Activated effector memory CD4-positive, alpha-beta T cell treated with anti-CD3 and anti-CD28 coated beads, Interleukin-2, amount 50 U/mL, for 16 hours (primary cell): ENCODE measurements at regions not wholly inside any gene's neighbourhood (a gene's known extent, or its start where the extent isn't known, plus 50 kb on each side); places are given as distances from the start of the nearest gene placed in this dataset.

ENCODE experiments used
- DNase-seq: peaks from one replicate; pipeline ENCODE4 v3.0.0-alpha.2; 2020

DNA sequence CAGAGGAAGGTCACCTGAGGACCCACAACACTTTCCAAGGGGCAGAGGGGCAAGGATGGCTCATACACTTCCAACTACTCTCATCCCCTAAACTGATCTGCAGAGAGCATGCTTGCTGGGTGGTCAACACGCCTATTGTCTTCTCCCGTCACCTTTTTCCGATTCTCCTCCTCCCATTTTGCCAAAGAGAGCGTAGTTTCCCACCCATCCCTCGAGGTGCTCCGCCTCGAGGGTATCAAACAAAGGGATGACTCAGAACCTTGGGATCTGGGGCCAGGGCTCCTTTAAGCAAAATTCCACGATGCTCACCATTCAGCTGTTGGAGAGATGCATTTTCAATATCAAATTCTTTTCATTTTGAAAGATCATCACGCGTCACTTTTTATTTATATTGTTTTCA lies 507.5 kb upstream of the SULF2 start:
- DNase-seq, result no peak

- DNase-seq, result no peak
These were observed 506.6 kb upstream of the SULF2 start for GRCh38 chr20:48291896-48292295.

DNA sequence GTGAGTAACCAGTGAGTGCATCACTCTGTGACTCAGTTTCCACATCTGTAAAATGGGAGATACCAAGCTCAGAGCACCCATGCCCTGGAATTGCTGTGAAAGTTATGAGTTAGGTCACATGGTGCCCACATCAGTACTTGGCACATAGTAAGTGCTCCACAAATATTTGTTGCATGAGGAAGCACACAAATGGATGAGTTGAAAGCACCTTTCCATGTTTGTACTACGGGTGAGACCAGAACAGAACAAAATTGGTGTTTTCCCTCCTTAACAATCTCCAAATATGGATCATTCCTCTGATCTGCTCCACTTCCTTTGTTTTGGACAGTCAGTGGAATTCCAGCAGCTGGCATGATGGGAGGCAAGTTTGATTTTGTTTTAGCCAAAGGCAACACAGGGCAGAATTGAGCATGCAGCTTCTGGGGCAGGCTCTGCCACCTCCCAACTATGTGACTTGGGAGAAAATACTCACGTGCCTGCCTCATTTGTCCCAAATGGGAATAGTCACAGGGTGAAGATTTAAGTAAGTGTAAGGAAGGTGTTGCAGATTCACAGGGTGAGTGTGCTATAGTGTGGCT lies 503.7 kb upstream of the SULF2 start:
- no peak for DNase-seq

GRCh38 chr20:48287552-48288170 lies 502.4 kb upstream of the SULF2 start:
- DNase-seq, result no peak

DNA sequence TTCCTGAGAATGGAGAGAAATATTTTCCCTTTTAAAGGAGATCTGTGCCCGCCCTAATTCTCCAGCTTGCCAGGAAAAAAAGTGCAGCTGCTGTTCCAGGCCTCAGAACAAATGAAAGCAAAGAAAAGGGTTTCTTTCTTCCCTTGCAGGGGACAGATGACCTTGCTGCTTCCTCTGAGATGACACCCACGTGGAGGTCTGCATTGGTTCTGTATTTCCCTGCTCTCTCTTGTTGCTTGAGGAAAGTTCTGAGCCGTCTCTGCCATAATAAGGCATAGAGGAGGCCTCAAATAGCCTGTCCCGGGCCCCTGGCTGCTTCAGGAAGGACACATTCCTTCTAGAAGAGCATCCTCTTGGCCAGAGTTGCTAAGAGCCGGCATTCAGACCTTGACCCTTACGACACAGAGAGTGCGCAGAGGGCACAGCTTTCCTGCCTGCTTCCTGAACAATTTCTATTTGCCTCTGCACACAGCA lies 501.8 kb upstream of the SULF2 start:
- no peak for DNase-seq

DNA sequence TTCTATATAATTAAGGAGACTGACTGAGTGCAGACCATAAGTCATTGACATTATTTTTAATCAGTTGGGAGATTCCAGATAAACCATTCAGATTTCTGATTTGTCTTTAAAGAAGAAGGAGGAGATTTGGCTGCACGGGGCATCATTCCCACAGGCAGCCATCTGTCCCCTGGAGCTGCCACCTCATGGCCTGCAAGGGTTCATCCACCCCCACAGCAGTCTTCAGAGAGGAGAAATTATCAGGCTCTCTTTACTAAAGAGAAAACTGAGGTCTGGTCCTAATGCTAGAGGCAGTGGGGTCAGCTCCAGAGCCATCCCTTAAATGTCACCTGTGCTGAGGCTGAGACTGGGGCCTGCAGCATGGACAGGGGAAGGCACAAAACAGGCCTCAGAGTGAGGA lies 501.3 kb upstream of the SULF2 start:
- DNase-seq, result no peak

DNA sequence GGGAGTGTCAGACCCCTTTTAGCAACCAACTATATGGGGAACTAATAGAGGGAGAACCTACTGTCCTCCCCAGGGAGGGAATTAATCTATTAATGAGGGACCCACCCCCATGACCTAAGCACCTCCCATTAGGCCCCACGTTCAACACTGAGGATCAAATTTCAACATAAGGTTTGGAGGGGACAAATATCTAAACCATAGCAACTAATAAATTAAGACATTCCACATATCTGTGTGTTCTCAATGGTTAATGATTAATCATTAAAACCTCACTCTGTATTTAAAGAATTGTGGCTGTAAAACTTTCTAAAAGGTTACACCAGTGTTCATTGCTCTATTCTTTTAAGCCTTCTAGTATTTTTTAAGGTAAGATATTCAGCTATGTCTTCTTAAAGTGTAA lies 500.4 kb upstream of the SULF2 start:
- no peak for DNase-seq

DNA sequence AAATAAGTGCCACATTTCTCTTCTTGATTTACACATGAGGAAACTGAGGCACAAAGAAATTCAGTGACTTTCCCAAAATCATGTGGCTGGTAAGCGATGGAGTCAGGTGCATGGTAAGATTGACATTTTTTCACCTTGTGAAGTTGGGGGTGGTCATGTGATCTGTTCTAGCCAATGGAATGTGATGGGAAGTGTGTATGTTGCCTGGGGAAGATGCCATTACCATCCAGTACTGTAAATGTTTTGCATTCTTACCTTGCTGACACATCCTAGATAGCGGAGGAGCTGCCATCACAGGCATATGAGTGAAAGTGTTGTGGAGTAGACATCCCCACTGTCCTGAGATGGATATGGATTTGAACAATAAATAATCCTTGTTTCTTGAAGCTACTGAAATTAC lies 499.6 kb upstream of the SULF2 start:
- DNase-seq, result no peak

- DNase-seq, result no peak
These were observed 499.0 kb upstream of the SULF2 start for GRCh38 chr20:48284315-48284714.

DNA sequence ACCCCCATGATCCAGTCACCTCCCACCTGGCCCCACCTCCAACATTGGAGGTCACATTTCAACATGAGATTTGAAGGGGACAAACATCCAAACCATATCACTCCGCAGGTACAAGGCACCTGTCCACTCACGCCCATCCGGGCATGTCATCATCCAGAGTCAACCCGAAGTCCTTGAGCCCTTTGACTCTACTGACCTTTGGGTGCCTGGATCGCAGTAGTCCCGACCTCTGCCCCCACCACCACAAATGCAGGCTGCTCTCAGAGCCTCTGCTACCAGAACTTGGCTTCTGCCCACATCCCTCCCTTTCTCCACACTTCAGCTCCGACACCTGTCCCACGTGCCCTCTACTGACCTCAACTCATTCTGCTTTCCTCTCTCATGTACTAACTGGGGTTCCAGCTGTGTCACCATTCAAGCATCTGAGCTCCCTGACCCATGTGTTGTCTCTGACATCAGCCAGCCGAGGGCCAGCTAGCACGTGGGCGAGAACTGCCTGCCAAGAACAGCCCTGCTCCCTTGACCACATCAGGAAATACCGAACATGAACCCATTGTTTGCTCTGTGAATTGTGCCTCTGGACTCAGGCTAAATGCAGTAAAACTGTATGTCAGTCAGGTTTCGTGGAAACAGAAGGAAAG lies 498.3 kb upstream of the SULF2 start:
- DNase-seq, result no peak

DNA sequence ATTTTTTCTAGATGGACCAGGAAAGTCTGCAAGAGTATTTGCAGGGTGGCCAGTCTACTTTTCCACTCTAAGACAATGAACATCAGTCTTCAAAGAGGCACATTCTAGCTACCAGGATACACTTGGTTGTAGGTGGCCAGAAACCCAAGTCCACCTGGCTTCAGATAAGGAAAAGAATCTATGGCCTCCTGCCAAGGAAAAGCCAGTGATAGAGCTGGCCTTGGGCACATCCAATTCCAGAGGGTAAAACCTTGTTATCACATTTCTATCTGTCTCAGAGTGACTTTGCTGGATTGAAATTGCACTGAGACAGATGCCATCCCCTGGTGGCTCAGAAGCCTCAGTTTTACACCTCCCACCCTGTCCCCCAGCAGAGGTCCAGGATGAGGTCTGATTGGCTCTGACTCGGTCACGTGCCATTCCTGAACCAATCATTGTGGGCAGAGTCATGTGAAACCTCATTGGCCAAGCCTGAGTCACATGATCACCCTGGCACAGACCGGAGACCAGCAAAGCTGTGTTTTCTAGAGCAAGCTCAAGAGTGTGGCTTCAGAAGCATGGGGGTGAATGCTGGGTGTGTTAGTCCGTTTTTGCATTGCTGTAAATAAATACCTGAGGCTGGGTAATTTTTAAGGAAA lies 497.4 kb upstream of the SULF2 start:
- no peak for DNase-seq

DNA sequence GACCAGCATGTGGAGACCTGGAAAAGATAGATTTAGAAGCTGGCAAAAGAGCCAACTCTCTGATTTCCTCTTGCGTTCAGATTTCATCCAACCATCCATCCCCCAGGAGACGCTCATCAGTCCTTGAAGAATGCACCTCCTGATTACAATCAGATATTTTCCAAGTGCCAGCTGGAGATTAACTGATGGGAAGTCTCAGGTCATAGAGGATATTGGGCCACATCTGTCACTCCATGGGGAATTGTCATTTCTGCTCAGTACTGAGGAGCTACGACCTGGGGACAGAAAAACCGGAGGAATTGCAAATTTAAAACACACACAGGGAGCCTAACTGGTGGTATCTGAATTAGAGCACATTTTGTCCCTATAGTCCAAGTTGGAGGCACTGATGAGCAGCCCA lies 496.2 kb upstream of the SULF2 start:
- no peak for DNase-seq

DNA sequence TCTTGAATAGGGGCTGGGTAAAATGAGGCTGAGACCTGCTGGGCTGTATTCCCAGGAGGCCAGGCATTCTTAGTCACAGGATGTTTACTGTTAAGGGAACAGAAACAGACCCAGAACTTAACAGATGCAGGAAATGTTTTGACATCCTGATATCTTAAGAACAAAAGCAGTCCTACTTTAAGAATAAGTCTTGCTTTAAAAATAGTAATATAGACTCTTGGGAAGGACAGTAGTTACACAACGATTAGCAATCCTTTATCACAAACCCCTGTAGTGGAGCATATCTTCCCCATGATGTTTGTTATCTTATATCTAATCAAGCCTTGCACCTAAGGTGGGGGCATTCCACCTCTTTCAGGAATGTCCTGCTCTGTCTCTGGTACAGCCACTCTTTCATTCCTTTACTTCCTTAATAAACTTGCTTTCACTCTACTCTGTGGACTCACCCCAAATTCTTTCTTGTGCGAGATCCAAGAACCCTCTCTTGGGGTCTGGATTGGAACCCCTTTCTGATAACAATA lies 493.7 kb upstream of the SULF2 start:
- no peak for DNase-seq

DNA sequence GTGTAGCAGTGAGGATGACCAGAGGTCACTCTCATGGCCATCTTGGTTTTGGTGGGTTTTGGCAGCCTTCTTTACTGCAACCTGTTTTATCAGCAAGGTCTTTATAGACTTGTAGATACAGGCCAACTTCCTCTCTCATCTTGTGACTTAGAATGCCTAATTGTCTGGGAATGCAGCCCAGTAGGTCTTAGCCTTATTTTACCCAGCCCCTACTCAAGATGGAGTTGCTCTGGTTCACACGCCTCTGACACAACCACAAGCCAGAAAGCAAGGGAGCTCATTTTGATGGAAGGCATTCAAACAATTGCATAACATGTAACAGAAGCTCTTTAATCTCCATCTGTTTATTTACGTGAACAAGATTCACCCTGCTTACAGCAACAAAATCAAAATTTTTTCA lies 492.0 kb upstream of the SULF2 start:
- DNase-seq, result no peak

- DNase-seq, result no peak
These were observed 490.7 kb upstream of the SULF2 start for GRCh38 chr20:48276021-48276342.

DNA sequence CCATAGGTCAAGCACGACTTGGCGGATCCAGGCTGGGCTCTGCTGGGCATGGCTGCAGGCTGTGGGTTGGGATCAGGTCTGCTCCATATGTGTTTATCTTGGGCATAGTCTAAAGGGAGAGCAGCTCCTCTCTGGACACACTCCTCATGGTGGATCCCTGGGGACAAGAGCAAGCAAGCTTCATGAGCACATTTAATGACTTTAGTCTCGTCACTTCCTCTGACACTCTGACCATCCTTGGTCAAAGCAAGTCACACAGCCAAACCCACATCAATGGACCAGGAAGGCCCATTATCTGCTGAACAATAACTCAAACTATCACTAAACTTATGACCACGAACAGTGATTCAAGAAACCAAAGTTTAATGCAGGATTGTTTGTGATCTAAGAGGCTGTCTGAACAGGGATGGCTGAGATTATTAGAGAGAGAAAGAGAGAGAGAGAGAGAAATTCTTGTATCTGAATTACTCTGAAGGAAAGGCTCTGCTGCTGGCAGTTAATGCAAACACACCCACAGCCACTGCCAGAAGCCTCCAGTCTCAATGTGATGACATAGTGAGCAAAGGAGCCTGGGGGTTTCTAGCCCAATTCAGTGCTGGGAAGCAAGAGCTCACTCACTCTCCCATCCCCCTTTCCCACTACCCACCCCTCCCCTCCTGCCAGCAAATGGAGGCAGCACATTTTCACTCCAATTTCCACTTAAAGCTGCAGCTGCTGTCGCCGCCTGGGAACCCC lies 490.2 kb upstream of the SULF2 start:
- DNase-seq, result no peak

- no peak for DNase-seq
These were observed 488.6 kb upstream of the SULF2 start for GRCh38 chr20:48273843-48274242.

- DNase-seq, result no peak
These were observed 485.6 kb upstream of the SULF2 start for GRCh38 chr20:48270885-48271284.

DNA sequence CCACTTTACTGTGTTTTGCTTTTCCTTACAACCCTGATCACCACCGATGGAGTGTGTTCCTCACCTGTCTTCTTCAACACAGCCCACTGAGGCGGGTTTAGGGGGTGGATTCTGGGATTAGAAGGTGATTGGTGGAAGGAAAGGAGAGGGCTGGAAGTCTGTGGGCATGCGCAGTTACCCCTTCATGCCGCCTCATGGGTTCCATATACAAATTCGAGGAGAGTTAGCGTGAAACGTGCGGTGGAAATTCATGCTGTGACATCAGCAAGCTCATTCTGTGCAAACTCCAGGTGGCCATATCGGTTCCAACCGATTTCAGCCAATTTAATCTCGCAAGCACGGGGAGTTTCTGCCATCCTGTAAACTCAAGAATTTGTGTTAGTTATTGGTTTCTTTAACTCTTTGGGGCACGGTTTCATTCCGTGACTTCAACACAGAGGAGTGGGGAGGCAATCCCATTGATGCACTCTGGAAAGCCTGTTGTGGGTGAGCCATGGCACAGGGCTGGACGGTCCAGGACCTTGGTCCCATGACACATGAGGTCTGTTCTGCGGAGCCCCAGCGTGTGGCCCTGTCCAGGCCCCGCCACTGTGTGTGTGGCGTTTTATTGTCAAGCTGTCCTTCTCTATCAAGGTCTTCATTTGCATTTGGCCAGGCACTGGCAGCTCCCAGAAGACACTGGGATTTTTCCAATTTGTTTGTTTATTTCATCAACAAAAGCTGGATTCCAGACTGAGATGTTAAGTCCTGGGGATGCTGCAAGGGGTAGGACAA lies 482.8 kb upstream of the SULF2 start:
- no peak for DNase-seq

DNA sequence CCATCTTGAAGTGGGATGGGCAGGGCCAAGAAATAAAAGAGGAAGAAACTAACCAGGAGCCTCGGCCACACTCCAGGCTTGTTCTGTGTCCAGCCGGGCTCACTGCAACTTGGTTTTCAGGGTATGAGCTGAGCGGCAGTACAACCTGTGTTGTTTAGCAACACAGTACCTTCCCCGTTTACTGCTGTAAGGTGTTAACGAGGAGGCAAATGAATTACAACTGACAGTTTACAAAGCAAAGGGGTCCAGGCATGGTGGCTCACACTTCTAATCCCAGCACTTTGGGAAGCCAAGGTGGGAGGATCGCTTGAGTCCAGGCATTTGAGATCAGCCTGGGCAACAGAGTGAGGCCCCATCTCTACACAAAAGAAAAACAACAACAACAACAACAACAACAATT lies 481.3 kb upstream of the SULF2 start:
- no peak for DNase-seq

DNA sequence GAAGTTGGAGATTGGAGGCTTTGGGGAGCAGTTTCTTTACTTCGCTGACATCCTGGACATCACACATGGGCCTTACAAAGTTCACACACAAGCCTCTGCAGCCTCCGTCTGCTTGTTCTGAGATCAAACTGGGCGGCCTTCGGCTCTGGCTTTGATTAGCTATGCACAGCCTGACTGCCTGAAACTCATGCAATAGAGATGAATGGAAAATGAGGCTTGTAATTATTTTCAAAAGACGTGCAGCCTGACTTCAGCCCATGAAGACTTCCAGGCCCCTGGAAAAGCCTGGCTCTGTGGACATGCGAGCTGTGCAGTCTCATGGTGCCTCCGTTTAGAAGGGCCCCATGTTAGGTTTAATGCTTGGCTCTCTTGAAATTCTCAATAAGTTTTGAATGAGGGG lies 480.5 kb upstream of the SULF2 start:
- DNase-seq, result no peak

- no peak for DNase-seq
These were observed 477.7 kb upstream of the SULF2 start for GRCh38 chr20:48262955-48263354.

DNA sequence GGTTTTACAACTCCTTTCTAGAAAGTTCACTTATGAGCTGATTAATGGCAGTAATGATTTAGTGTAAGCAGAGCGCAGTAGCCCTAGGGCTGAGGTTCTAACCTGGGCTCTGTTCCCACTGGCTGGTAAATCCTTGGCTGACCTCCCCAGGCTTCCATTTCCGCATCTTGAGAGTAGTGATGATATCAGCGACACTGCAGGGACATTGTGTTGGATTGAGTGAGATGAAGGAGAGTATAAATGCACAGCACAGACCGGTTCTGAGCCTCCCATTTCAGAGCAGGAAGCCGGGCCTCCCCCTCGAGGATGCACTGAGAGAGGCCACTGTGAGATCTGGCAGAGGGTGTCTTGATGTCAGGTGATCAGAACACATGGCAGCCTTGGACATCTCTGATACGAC lies 477.2 kb upstream of the SULF2 start:
- DNase-seq, result no peak
